ENCODE measurements at regions not wholly inside any gene's neighbourhood (a gene's known extent, or its start where the extent isn't known, plus 50 kb on each side); places are given as distances from the start of the nearest gene placed in this dataset.
"Not testable (repeated sequence)": the region's sequence is repeated elsewhere in the genome, so short reads cannot be mapped to it uniquely, and the experiment has no call there.

DNA sequence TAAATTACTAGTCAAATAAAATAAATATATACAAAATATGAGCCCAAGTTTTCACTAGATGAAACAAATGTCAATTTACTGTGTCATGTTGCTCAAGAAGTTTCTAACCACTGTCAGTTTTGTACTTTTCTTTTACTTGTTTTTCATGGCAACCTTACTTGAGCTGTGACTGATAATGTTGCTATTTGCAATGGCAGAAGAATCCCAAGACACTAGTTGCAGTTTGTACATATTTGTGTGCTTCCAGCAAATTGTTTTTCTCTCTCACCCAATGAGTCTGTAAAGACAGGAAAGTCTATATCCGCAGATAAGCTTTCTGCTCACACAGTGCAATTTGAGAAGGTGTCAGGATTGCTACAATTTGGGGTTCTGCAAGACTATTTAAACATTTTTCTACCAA, 338.6 kb upstream of the PCSK5 start:
- DNase-seq, result no peak

DNA sequence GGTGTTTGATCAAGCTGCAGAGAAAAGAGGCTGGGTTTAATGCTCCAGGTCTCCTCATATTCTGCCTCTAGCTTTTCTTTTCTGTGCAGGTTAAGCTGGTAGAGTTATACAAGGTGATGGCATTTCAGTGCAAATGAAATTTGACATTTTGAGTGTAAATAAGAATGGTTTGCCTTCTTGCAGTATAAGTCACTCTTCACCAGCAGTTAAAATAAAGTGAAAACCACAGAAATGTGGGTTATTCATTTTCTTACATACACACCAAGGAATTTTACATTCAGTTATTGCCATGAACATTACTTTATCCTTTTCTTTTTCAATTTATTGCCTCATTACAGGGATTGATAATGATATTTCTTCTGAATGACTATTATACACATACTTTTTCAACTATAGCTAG, 337.5 kb upstream of the PCSK5 start:
- no peak for DNase-seq

DNA sequence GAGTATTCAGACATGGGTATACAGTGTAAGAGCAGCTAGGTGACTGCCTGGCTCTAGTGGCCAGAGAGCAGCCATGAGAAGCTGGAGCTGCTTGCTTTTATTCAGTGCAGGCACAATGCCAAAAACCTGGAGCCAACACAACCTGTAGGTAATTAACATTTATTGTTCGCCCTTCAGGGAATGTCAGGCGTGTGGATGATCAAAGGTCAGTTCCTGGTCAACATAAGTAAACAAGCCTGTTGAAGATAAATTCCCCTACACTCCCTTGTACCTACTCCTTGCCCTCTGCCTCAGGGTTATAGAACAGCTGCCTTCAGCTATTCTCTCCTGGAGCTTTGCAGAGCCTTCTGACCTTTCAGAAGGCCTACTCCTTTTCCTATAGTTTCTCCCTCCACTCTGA, 323.7 kb upstream of the PCSK5 start:
- DNase-seq, result not testable (repeated sequence)

DNA sequence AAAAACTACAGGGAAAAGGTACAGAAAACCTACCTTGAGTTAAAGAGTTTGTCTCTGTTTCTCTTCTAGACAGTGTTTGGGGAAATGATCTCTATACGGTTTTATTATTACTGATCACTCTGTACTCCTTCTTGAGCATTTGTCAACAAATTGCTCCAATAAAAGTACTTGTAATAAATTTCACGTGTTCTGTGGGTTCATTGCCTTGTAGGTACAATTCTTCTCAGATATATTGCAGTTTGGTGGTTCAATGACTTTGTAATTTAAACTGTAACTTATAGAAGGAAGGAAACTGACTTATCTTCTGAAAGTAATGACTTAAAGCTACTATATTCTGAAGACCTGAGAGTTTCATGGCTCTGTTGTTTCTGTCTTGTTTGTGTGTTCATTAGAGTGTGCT, 319.9 kb upstream of the PCSK5 start:
- DNase-seq, result no peak

DNA sequence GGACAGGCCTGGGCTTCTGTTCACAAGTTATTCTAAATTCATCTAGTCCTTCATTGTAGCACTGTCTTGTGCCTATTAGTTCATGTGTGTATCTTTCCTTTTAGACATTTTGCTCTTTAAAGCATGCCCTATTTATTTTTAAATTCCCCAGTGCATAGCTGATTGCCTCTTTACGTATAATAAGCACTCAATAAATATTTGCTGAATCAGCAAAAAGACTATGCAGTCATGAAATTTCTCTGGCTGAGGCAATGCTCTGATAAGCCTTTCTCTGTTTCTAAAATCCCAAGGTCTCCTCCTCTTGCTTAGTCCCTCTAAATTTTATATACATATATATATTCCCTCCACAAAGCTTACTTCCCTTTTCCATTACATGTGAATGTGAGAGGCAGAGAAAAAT, 315.9 kb upstream of the PCSK5 start:
- DNase-seq, result no peak

DNA sequence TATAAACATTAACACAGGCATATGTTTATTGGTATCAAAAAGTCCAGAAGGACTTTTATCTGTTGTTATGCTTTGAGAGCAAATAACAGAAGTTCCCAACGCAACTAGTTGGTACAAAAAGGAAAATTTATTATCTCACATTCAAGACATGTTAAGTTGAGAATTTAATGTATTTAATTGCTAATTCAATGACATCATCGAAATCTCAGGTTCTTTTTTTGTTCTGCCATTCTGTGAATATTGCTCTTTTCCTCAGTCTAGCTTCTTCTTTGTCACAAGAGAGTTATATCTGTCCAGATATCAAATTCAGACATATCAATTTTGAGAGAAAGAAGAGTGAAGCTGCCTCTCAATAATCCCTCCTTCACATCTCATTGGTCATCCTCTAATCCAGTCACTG, 307.6 kb upstream of the PCSK5 start:
- DNase-seq, result no peak

DNA sequence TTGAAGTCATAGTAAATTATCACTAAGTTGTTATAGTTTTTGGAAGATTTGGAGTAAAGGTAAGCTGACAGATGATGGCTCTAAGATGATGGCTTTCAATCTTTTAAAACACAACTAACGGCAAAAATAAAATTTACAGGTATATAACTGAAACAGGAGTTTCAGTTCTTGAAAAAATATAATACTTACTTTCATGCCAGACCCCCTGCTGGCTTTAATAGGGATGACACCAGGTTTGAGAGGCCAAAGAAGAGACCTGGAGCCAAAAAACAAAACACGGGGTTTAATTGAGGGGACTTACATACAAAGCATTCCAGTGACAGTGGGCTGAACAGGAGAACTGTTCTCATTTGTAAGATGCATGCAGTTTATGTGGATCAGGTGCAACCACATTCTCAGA, 301.7 kb upstream of the PCSK5 start:
- DNase-seq, result no peak

DNA sequence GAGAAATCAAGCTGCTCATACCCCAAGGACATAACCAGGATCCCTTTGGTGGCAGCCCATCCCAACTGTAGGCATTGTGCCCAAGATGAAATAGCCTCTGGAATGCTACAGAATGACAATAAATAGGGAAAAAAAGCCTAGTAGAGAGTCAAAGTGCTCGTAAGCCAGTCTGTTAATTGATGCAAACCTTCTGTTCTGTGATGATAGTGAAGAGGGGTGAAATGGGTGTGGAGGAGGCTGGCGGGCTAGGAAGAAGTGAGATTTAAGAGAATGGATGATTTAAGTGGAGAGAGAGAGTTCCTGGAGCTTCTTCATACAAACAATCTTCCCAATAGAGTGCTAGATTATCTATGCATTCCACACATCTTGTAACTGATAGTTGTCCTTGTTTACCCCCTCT, 301.0 kb upstream of the PCSK5 start:
- no peak for DNase-seq

DNA sequence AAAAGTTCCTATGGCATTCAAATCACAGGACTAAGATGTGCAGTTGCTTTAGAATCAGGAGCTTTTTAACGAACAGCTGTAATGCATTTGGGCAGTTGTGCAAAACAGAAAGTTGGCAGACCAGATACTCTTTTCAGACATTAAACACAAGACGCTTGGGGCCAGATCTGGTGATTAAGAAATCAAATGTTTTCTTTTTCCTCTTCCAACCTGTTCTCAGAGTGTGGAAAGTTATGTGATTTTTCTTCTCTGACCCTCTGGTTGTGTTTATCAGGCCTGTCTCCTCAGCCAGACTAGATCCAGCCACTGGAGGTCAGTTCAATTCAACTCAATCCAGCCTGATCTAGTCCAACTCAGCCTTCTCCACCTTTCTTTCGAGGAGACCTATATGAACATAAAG, 298.5 kb upstream of the PCSK5 start:
- no peak for DNase-seq

DNA sequence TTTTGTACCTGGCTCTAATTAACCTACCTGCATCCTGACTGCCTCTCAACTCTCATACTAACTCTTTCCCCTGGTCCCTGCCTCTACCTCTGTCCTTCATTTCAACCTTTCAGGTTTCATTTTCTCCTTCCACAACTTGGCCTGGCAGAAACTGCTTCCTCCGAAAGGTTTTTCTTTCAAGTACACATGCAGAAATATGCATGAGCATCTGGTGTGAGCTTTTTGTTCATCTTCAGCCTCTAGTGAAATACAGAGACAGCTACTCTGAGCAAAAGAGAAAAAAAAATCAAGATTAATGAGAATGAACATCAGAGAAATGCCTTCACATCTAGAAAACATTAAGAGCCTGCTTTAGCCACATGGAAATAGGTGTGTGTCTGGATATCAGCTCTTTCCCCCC, 297.9 kb upstream of the PCSK5 start:
- no peak for DNase-seq

DNA sequence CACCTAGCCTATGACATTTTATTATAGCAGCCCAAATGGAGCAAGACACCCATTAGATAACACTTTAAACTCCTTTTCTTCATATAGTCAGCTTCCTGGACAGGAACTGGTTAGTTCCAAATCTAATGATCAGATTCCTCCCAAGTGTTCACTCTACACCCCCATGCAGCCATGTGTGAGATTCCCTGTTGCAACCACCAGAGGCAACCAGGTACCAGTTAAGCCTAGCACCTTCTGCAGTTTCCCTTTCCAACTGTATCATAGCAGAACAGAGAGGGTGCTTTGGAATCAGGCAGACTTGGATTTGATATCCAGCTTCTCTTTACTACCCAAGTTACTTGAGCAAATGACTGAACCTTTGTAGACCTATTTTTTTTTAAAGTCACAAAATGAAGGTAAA, 296.6 kb upstream of the PCSK5 start:
- DNase-seq, result no peak

DNA sequence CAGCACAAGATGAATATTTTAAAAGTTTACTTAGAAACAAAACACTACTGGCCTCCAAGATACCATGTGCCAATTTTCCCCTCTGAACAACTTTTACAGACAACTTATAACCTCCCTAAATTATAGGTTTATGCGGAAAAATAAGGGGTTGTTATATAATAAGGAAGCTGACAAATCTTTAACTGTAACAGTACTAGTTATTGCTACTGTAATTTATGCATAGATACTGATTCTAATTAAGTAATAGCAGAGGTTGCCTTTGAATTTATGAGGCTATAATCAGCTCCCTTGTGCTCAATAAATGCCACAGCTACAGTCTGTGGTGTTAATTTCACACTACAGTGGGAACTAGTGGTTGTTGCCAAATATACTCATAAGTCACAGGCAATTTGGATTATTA, 291.3 kb upstream of the PCSK5 start:
- DNase-seq, result no peak

DNA sequence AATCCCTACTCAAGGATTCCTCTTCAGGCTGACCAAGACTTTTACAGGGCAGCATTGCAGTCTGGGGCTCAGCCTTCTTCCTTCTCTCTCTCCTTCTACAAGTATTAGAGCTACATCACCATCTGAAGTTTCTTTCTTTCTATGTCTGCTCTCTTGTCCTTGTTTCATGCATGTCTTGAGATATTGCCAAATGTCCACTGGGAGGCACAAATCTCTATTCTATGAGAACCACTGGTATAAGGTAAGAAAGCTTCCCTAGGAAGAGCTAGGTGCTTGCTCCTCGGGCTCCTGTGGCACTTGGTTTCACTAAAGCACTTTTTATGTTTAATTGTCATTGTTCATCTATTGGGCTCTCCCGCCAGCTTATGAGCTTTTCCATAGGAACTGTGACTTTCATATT, 289.2 kb upstream of the PCSK5 start:
- DNase-seq, result peak; percentile 16

DNA sequence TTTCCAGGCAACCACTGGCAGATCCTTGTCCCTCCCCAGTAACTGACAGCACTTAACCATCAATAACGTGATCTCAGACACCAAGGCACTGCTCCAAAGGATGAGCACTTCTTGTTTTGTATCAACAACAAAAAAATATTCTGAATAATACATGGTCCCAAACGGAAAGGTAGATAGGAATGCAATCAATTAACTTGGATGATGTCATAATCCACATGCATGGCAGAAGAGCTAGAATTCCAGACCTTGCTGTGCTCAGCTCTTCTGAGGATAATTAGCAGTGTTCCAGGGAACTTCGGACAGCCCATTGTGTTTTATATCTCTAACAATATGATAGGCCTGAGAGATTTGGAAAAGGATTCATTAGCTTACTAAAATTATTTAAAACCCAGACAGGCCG, 288.4 kb upstream of the PCSK5 start:
- DNase-seq, result no peak

DNA sequence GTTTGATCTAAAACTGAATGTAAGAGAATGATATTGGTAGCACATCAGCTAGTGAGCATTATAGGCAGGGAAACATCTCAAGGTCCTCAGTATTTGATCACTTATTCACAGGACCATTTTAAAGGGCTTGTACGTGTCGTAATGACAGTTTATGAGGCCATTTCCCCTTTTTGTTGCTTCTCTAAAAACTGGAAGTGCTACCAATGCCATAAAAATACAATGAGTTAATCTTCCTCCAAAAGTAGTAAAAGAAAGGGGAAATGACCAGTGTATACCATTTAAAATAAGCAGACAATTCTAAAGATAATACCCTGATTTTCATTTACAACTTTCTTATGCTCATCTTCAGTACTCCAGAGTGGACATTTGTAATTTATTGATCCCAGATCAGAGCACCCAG, 285.8 kb upstream of the PCSK5 start:
- DNase-seq, result peak; percentile 97

DNA sequence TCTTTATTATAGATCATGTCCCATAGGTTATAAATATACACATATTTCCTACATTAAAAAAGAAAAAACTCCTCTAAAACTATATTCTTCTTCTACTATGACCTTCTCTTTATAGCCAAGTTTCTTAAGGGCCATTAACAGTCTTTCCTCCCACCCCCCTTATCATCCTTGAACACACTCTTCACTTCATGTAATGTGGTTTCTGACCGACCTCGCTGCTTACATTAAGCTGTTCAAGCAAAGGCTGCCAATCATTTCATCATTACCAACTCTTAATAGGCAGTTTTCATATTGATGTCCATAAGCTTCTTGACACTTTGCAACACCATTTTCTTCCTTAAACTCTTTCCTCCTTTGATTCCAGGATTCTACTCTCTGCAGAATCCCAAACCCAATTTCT, 283.0 kb upstream of the PCSK5 start:
- peak; percentile 67 for DNase-seq

DNA sequence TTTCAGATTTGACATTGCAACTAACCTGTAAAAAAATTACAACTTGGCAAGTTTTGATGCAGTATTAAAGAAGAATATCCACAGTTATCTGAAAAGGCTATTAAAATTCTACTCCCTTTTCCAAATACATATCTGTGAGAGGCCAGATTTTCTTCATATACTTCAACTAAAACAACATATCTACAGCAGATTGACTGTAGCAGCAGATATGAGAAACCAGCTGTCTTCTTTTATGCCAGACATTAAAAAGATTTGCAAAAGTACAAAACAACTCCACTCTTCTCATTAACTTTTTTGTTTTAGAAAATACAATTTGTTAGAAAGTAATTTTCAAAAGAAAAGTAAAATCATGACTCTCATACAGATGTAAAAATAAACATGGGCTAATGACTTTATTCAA, 281.1 kb upstream of the PCSK5 start:
- DNase-seq, result no peak

DNA sequence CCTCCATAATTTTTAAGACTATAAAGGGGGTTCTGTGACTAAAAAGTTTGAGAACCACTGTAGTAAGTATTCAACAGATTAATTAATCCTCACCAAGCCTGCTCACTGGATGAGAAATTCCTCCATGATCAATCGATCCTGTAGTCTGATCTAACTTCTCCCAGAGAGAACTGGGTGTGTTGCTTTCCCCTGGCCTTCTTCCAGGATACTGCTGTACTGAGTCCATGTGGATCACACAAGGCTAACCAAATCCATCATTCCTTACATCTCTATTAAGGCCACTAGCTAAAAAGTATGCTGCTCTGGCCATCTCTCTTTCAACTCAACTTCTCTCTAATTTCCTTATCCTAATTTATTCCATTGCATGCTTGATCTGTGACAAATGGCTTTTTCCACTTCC, 280.2 kb upstream of the PCSK5 start:
- no peak for DNase-seq

DNA sequence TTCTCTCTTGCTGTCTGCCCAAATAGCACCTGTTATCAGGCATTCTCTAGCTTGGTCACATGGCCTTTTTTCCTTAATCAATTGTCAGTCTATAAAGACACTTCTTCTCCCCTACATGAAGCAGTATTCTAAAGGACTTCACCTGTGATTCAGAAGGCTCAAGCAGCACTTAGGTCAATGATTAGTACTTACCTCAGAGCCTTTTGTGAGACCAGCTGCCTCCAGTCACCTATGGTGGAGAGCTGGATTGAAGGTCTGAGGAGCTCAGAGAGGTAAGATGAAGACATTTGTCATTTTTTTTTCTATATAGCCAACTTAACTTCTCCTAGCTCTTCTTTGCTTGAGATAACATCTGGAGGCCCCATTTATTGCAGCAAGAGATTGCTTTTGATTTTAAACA, 278.3 kb upstream of the PCSK5 start:
- DNase-seq, result no peak

DNA sequence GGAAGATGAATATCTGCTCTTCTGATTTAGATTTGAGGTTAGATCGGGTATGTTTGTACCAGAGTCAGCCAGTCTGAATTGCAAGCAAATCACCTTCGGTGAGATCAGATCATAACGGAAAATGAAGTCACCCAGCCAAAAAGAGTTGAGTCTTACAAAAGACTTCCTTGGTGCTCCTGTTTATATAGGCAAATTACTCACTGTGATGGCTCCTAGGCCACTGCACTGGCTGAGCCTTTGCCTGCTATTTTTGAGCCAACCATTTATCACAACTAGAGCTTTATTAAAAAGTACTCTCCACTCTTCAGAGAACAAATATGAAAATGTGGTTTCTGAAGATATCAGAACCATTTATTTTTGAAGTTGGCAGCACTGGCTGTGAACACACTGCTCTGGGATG, 277.7 kb upstream of the PCSK5 start:
- no peak for DNase-seq

DNA sequence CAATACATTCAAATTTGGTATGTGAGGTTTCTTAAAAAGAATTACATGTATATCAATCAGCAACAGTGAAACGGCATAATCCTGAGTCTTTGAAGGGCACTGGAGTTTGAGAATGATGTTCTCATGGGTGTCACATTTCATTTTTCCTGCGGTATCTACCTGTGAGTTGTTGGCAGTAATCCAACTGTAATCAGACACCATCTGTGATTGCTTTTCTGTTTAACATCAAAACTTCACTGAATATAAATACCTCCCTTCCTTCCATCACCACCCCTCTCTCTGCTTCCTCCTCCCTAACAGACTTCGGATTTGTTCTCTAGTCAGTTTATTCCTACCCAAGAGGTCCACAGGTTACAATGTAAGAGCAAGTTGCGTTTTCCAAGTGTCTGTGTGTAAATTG, 275.2 kb upstream of the PCSK5 start:
- no peak for DNase-seq

DNA sequence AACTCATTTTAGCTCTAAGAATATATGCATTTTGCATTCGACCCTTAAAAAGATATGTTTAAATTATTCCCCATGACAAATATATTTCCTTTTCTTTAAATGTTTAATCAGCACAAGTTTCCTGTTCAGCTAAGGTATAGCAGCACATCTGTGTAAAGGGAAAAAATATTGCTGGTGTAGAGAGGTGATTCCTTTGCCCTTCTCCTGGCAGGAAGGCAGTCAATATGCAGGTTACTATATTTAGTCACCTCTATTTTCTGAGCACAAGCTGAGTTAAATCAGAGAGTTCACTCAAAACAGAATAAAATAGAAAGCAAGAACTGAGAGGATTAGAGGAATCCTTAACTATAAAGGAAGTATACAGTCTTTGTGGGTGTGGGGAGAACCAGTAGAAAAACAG, 274.4 kb upstream of the PCSK5 start:
- DNase-seq, result no peak

DNA sequence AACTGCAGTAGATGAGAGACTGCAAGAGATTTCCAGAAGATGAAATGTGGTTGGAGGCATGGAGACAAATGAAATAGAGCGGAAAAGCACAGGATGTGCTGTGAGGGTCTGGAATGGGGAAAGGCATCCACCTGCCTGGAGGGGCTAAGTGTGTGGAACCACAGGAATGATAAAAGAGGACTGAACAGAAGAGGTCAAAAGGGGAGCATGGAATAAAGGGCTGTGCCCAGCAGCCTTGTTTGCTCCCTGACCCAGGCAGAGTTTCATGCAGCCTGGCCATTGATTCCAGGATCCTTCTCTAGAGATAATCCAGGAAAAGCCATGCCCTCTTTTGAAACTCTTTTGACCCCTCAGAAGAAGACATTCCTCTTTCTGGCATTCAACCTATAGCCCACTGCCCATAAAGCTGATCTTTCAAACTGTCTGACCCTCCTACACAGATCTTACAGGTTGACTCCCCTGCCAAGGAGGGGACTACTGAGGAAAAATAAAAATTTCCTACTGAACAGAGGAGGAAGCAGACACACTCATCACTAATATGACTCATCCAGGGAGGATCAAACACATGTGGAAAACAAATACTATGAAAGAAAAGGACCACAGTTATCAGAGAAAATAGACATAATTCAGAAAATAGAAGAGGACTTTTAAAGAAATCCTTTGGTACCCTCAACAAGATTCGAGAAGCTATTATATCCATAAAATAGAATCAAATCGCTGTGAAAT, 273.5 kb upstream of the PCSK5 start:
- no peak for DNase-seq

DNA sequence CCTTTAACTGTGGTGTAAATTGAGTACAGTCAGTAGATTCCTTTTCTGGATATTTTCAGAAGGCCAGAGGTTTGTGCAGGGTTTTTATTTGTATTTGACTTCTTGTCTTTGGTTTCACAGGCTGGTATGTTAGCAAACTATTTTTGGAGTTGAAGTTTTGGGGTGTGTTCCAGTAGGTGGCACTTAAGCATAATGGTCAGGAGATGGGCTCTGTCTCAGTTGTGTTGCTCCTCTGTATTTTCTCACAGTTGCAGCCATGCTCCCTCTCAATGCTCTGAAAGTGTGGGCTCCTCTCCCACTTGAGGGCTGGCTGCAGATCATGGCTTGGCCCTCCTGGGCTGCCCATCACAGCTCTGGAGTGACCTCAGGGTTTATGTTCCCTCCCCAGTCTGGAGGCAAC, 267.0 kb upstream of the PCSK5 start:
- DNase-seq, result peak; percentile 26

DNA sequence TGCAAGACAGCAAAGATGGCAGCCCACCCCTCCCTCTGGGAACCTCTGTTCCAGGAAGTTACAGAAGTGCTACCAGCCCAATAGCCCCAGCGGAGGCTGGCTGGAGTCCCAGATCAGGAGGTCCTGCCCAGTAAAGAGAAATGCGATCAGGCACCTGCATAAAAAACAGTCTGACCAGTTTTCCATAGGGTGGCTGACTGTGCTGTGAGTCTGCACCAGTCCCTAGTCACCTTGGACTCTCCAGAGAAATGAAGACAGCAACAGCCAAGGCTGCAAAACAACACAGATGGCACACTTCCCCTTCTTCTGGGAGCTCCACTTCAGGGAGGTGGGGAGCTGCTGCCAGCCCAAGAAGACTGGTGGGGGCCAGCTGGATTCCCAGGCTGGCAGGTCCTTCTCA, 265.5 kb upstream of the PCSK5 start:
- peak; percentile 71 for DNase-seq

DNA sequence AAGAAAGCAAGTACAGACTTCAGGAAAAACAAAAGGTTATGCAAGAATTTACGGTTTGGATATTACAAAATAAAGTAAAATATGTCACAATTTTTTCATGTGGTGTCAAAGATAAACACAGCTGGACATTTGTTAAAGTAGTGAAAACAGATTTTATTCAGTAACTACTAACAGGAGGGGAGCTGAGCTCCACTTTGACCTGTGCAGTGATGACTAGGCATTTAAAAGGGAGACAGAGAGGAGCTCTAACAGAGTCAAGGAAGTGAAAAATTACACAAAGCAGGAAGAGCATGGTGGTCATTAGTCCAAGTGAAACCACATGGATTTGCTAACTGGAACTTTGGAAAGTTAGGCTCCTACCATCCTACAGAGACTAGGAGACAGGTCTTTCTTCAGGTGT, 263.6 kb upstream of the PCSK5 start:
- DNase-seq, result peak; percentile 77
